ENCODE measurements at regions not wholly inside any gene's neighbourhood (a gene's known extent, or its start where the extent isn't known, plus 50 kb on each side); places are given as distances from the start of the nearest gene placed in this dataset.

DNA sequence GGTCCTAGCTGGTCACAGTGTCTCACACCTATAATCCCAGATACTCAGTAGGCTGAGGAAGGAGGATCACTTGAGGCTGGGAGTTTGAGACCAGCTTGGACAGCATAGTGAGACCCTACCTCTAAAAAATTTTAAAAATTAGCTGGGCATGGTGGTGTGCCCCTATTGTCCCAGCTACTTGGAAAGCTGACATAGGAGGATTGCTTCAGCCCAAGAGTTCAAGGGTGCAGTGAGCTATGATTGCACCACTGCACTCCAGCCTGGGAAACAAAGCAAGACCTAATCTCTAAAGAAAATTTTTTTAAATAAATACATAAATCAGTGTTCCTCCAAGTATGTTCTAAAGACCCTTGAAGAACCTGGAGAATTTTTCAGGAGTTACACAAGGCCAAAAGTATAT is 50.6 kb upstream of the GNAO1 start:
- no peak for DNase-seq

DNA sequence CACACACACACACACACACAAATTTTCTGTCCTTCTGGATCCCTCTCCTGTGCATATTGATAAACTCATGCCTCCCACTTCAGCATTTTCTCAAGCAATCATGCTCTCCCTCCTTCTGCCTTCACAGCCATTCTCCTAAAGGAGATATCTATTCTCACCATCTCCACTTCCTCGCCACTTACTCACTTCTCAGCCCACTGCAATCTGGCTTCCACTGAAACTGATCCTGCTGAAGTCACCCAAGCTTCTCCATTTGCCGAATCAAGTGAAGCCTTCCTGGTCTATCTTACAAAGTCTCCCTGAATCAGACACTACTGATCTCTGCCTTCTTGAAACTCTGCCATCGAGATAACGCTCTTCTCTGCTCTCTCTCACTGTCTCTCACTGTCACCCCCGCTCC is 54.0 kb upstream of the GNAO1 start:
- DNase-seq = no peak

DNA sequence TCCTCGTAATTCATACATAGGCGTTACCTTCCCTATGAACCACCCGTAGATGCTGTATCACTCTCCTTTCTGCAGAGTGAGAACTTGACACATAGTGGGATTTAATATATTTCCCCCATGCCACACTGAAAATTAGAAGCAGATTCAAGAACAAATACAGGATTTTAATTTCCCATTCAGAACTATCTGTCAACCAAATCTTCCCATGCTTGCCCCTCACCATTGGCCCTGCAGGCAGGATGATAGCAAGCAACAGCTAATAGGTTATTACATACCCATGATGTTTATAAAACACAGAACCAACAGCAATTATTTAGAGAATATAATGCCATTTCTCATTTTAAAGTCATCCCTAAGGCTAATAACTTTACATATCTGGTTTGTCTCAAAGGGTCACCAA is 55.0 kb upstream of the GNAO1 start:
- no peak for DNase-seq

DNA sequence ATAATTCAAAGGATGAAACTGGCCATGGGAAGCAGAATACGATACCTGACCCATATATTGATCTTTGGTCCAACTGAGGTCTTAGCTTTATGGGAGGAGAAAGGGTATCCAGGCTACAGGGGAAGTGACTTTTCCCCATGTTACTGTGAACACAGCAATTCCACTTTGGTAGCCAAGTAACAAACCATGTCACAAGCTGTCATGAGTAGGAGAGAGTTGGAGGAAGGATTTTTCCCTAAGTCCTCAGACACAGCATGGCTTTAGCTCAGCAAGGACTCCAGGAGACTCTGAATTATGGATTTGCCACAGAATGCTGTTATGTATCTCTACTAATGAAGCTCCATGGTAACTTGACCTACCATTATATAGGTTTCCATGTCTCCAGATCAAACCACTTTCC is 56.5 kb upstream of the GNAO1 start:
- no peak for DNase-seq

DNA sequence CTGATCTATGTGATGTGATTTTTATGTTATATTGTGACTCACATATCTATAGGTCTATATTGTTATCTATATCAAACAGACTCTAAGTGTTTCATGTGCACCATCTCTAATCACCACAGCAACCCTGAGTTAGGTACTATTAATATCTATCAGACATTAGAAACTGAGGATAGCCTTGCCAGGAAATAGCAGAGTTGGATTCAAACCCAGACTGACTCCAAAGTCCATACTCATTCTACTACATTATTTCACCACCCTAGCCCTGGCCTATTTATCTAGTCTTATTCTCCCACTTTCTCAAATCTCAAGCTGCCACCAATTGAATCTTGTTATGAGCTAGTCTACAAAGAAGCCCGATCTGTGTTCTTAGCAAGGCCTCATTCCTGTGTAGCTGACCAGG is 65.4 kb upstream of the GNAO1 start:
- DNase-seq = no peak

DNA sequence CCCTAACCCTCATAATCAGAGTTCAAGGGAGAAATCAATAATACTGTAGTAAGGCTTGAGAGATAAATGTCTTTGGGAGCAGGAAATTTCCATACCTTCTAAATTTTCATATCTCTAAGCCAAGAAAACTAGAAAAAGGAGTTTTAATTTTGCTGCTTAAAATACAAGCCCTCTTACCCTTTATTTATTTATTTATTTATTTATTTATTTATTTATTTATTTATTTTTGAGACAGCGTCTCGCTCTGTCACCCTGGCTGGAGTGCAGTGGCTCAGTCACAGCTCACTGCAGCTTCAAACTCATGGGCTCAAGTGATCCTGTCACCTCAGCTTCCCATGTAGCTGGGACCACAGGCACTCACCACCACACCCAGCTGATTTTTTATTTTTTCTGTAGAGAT is 69.0 kb upstream of the GNAO1 start:
- no peak for DNase-seq

DNA sequence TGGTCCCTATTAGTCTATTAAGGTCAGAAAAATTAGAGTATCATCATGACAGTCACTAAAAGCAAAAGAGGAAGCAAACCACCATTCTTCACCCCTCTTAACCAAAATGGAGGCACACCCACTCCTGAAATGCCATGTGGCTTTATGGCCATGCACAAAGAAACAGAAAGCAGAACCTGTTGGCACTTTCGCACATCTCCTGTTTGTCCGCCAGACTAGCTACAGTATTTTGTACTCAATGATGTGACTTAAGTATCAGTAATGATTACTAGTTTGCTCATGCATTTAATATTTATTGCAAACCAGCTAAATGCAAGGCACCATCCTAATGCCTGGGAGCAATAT is 70.2 kb upstream of the GNAO1 start:
- DNase-seq = no peak

DNA sequence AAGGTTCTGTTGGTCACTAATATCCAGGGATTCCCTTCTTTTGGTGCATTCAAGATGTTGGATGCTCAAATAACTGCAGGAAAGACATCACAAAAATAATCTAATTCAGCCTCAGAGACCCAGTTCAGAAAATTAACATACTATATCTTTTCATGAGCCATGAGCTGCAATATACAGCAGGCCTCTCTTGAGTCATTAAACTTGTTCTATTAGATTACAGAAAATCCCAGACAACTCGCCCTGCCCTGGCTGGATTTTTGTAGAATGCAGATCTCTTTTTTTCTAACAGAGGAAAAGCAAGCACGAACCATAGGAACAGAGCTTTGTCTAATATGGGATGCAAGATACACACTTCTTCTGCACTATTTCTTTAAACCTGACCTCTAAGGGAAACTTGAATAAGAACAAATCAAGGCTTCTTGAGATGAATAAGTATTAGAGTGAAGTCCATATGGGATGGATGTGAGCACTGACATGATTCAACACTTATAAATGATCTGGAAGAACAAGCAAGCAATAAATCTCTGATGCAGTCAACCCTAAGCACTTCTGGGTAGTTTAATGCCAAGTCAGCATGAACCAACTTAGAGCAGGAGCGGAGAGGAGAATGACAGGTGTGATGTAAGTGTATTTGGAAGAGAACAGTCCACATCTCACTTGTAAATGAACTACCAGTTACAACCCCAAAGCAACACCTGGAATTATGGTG is 70.7 kb upstream of the GNAO1 start:
- DNase-seq = no peak

DNA sequence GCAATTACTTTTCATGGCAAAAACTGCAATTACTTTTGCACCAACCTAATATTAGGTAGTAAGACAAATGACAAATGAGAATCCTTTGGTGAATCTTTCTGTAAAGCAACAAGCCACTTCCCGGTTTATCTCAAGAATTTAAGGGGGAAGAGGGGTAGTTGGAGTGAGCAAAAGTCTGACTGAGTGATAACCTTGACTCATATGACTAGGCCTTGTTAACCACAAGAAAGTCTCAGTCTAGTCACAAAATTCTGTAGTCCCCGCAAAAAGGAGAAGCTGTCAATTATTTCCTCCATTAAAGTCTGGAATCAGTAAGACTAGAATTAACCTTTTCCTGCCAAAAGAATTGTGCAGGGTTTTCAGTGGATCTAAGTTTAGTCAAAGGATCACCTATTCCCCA is 72.2 kb upstream of the GNAO1 start:
- DNase-seq = no peak

DNA sequence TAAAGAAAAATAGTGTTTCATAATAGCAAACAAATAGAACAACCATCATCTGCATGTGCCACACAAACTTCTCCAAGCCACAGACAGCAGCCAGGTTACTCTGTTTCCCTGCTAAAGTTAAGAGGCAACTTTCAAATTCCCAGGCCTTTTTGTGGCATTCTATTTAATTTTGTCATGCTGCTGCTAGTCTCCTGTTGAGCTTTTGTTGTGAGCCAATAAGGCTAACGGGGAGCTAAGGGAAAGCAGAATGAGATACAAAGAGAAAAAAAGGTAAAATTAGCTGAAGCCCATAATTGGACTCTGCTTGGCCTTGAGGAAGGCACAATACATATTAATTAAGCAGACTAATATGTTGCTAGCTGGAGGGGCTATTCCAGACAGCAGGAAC is 74.7 kb upstream of the GNAO1 start:
- DNase-seq = no peak

DNA sequence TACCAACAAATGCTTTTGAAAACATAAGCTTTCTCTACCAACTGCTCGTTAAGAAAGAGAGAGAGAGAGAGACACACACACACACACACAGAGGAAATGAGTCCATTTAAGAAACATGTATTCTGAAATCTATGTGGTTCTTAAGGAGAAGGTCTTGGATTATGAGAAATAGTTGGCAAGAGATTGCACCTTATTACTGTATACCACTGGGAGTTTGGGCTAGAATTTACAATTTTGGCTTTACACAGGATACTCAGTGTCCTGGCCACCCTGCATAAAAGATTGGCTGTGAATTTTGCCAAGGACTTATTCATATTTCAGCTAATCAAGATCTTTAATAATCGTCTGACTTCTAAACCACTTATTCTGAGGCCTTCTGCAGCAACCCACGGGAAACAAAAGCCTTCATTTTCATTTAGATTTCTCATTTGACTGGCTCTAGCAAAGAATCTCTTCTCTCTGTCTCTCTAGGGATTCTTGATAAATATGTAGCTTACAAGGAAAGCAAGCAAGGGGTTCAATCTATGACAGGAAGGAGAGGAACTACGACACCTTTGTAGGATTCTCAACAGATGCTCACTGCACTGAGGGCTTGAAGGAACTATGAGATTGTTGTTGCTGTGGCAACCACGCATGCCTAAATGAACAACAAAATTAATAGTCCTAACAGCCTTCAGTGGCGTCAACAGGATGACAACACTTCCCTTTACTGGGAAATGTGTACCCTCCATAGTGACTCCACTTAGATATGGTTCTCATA is 75.3 kb upstream of the GNAO1 start:
- no peak for DNase-seq

DNA sequence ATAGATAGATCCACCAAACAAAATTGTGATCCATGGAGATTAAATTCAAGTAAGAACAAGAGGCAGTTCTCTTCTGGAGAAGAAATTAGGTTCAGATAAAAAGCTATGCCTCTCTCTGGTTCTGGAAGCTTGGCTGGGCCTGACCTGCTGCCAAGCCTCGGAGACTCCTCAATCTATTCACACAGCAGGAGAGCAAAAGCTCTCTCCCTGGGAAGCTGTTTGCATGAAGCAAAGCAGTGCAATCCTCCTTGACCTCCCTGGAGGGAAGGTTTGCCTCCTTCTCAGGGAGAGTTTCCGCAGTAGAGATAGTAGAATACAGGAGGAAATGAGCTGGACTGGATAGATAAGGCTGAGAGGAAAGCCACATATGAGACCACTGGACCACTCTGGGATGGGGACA is 78.1 kb upstream of the GNAO1 start:
- no peak for DNase-seq

DNA sequence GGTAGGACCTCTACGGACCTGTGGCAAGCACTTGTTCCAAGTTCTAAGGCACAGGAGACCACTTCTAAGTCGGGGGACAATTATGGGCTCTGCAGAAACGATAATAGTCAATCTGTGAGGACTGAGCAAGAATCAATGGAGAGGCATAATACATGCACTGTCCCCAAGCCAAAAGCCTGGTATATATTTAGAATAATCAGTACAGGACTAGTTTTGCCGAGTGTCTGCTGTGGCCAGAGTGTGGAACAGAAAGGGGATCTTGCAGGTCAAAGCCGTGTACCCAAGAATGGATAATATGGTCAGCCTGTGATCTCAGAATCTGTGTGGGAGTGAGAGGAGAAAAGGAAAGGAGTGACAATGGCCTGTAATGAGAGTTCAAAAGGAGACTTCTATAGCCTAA is 80.2 kb upstream of the GNAO1 start:
- DNase-seq = no peak

DNA sequence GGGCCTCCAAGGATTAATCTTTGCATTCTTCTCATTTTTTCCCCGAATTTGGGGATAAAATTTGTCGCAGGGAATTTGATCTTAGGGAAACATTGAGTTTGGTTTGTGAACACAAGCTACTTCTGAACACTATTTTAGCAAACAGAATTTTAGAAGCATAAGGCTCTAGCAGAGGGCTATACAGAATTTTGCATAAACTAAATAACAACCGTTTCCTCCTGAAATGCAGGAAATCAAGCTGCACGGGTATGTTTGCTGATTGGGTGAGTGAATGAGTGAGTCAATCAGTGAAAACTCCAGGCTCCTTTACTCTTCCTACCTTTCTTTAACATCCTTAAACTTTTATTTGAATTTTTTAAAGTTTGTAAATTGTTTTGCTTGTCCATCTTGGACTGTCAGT is 81.3 kb upstream of the GNAO1 start:
- DNase-seq = no peak

DNA sequence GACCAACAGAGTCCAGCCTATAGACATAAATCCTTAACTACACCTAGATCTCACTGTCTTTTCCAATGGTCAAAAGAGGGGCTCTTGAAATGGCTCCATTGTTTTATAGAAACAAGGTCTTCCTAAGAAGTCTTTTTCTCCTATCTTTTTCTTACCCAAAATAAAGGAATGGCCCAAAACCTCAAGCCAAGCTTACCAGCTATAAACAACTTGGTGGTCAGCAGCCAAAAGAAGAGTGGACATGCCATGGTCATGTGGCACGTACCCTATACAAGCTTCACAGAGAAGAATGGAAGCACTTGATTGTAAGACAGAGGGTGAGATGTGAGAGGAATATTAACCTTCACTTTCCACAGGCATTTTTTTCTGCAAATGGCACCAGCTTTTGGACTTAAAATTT is 82.1 kb upstream of the GNAO1 start:
- no peak for DNase-seq

DNA sequence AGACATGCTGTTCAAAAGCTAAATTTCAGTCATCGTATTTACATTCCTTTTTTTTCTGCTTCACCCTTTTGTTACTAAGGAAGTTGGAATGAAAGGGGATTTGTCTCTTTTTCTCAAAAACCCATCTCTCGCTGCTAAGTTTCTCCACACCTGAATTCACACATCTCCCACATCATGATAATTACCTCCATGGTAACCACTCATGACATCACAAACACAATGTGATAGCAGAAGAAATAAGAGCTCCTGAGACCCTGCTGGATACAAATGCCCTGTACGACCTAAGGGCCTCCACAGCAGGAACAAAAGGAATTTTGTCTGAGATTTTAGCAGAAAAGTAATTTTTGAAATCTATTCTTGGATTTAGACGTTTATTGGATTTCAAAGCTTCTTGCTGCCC is 82.6 kb upstream of the GNAO1 start:
- no peak for DNase-seq

DNA sequence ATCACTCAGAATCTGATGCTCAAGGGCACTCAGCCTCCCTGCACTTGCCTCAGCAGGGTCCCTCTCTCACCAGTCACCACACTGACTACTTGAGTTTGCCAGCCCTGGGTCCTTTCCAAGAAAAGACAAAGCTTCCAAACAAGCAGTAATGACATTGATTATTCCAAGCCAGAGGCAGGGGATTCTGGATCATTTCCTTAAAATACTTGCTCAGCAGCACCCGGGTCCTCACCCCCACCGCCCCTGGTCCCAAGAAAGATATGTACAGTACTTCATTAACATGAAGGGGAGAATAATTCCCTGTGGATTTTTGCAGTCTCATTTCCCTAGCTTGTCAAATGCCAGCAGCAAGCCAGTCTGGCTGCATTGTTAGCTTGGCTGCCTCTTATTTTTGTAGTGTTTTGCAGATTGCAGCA is 83.2 kb upstream of the GNAO1 start:
- DNase-seq = no peak

DNA sequence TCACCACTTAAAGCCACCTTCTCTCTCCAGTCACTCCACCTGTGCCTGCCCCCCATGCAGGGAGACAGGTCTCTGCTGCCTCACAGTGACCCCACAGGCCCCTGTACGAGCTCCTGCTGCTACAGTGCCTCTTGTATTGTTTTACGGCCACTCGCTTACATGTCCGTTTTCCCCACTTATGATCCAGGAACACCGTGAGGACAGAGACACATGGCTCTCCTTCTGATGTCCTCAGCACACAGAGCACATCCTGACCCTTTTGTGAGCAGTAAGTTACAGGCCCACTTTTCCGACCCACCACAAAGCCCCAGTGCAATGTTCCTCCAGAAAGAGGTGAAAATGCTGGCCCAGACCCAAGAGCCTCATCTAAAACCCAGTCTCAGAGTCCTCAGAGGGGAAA is 84.8 kb upstream of the GNAO1 start:
- DNase-seq = no peak

DNA sequence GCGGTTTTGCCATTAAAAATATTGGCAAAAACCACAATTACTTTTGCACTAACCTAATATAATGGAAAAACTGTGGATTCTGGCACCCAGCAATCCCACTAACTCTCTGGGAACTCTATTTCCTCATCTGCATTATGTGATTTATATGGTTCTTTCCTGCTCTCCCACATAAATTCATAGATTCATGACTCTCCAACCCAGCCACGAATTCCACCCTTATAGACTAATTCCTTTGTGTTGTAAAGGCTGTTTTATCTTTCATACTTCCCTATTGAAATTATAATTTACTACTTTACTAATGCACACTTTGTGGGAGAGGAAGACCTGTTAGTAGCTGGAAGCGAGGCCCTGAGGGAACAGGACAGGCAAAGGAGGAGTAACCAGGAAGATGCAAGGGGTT is 88.4 kb upstream of the GNAO1 start:
- no peak for DNase-seq

DNA sequence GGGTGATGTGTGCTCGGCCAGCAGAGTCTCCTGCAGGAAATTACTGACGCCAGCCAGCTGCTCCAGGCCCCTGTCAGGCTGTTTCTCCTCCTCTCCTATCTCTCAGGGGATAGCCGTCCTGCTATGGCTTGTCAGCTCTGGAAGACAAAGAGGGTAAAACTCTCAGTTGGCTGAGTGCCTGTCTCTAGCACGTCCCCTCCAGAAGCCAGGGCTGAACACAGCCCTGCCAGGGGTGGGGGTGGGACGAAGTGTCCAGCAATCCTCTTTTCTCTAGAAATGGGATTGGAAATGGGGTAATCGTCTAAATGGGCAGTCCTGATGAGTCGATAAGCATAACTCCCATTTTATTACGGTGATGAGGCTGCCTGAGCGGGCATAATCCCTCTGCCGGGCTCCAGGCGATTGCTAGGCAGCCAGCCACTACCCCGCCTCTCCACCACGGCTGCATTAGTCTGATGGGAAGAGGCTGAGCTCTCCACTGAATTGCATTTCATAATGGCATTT is 89.1 kb upstream of the GNAO1 start:
- no peak for DNase-seq

DNA sequence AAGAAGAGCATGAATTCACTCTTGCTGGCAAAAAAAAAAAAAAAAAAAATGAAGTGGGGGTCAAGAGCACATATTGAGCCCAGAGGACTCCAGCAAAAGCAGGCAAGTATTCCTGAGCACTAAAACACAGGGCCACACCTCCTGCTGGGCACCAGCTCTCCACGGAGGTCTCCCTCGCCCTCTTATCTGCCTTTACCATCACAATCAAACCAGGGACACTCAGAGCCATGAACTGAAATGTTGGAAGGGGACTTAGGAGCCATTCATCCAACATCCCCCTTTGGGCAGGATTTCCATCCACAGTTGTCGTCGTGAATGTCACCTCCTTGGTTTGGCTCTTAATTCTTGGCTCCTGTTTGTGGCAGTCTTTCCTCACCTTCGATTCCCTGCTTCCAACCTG is 89.8 kb upstream of the GNAO1 start:
- no peak for DNase-seq

DNA sequence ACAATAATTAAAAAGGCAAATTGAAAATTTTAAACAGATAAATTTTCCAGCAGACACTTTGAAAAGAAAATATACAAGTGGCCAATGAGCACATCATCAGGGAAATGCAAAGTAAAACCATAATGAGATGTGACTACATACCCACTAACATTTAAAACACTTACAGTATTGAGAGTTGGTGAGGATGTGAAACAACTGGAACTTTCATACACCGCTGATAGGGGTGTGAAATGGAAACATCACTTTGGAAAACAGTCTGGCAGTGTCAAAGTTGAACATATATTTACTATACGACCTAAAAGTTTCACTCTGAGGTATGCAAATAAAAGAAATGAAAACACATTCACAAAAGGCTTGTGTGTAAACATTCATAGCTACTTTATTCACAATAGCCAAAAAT is 94.0 kb upstream of the GNAO1 start:
- no peak for DNase-seq

DNA sequence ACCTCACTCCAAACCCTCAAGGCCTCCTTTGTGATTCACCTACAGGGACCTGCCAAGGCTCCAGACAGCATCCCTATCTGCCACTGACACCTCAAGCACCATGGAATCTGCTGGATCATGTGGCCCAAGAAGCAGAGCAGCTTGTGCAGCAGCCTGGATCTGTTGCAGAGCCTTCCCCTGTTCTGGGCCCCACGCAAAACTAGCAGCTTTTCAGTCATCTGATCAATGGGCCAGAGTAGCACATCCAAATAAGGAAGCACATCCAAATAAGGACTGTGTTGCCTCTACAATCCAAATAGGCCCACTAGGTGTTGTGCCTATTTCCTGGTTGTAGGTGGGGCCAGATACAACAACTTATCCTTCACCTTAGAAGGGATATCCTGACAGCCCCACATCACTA is 97.1 kb upstream of the GNAO1 start:
- DNase-seq = no peak

DNA sequence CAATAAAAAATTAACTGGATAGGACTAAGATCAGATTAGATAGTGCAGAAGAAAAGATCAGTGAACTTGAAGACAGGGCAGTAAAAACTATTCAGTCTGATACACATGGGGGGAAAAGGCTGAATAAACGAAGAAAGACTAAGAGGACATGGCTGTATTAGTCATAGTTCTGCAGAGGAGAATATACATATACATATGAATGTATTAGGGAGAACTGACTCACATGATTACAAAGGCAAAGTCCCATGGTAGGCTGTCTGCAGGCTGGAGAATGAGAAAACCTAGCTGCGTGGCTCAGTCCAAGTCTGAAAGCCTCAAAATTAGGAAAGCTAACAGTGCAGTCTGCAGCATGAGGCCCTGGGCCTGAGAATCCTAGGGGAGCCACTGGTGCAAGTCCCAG is 98.2 kb upstream of the GNAO1 start:
- no peak for DNase-seq

DNA sequence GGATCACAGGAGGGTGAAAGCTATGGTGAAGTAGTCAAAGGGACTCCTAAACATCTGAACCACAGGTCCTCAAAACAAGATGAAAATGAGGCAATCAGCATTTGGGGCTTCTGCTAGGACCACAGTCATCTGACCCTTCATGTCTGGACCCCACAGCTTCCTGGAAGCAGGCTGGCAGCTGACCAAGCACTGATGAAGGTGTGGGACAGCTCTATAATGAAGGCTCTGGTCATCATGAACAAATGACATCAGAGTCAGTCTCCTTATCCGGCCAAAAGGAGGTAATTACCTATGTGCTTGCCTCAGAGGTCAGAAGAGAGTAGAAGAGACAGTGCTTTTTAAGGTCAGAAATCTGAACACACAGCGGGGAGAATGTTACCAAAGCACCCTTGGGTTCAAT is 101.2 kb upstream of the GNAO1 start:
- DNase-seq = no peak

Data from activated CD8-positive, alpha-beta memory T cell treated with anti-CD3 and anti-CD28 coated beads, Interleukin-2, amount 50 U/mL, for 48 hours (primary cell).